ENCODE measurements at regions not wholly inside any gene's neighbourhood (a gene's known extent, or its start where the extent isn't known, plus 50 kb on each side); places are given as distances from the start of the nearest gene placed in this dataset.
"Not testable (repeated sequence)": the region's sequence is repeated elsewhere in the genome, so short reads cannot be mapped to it uniquely, and the experiment has no call there.

GRCh38 chr16:60271781-60272180 lies 1537.7 kb upstream of the GOT2 start:
- no peak for DNase-seq (ENCODE audit: low read depth in 3 of 3)

- DNase-seq (ENCODE audit: low read depth in 3 of 3), result no peak
These were observed 1537.1 kb upstream of the GOT2 start for GRCh38 chr16:60271025-60271771.

- DNase-seq (ENCODE audit: low read depth in 3 of 3), result no peak
These were observed 1527.3 kb upstream of the GOT2 start for GRCh38 chr16:60261425-60261824.

- no peak for DNase-seq (ENCODE audit: low read depth in 3 of 3)
These were observed 1525.8 kb upstream of the GOT2 start for GRCh38 chr16:60259956-60260355.

GRCh38 chr16:60246086-60246485 lies 1512.0 kb upstream of the GOT2 start:
- no peak for DNase-seq (ENCODE audit: low read depth in 3 of 3)

- DNase-seq (ENCODE audit: low read depth in 3 of 3), result no peak
These were observed 1507.6 kb upstream of the GOT2 start for GRCh38 chr16:60241671-60242070.

- no peak for DNase-seq (ENCODE audit: low read depth in 3 of 3)
These were observed 1496.5 kb upstream of the GOT2 start for GRCh38 chr16:60230666-60231065.

GRCh38 chr16:60225541-60225940 lies 1491.4 kb upstream of the GOT2 start:
- no peak for DNase-seq (ENCODE audit: low read depth in 3 of 3)

GRCh38 chr16:60217787-60218186 lies 1483.7 kb upstream of the GOT2 start:
- no peak for DNase-seq (ENCODE audit: low read depth in 3 of 3)

- DNase-seq (ENCODE audit: low read depth in 3 of 3), result no peak
These were observed 1480.2 kb upstream of the GOT2 start for GRCh38 chr16:60214311-60214710.

GRCh38 chr16:60206516-60206915 lies 1472.4 kb upstream of the GOT2 start:
- no peak for DNase-seq (ENCODE audit: low read depth in 3 of 3)

GRCh38 chr16:60204181-60204580 lies 1470.1 kb upstream of the GOT2 start:
- no peak for DNase-seq (ENCODE audit: low read depth in 3 of 3)

- DNase-seq (ENCODE audit: low read depth in 3 of 3), result no peak
These were observed 1469.5 kb upstream of the GOT2 start for GRCh38 chr16:60203525-60204124.

GRCh38 chr16:60200729-60201128 lies 1466.6 kb upstream of the GOT2 start:
- not testable (repeated sequence) for DNase-seq (ENCODE audit: low read depth in 3 of 3)

- DNase-seq (ENCODE audit: low read depth in 3 of 3), result no peak
These were observed 1466.0 kb upstream of the GOT2 start for GRCh38 chr16:60200161-60200560.

- no peak for DNase-seq (ENCODE audit: low read depth in 3 of 3)
These were observed 1465.0 kb upstream of the GOT2 start for GRCh38 chr16:60199150-60199549.

GRCh38 chr16:60181536-60181935 lies 1447.4 kb upstream of the GOT2 start:
- DNase-seq (ENCODE audit: low read depth in 3 of 3), result no peak

- DNase-seq (ENCODE audit: low read depth in 3 of 3), result no peak
These were observed 1446.5 kb upstream of the GOT2 start for GRCh38 chr16:60180609-60181008.

- DNase-seq (ENCODE audit: low read depth in 3 of 3), result no peak
These were observed 1436.1 kb upstream of the GOT2 start for GRCh38 chr16:60170196-60170595.

GRCh38 chr16:60166111-60166510 lies 1432.0 kb upstream of the GOT2 start:
- no peak for DNase-seq (ENCODE audit: low read depth in 3 of 3)

- no peak for DNase-seq (ENCODE audit: low read depth in 3 of 3)
These were observed 1417.9 kb upstream of the GOT2 start for GRCh38 chr16:60151987-60152386.

- DNase-seq (ENCODE audit: low read depth in 3 of 3), result no peak
These were observed 1416.8 kb upstream of the GOT2 start for GRCh38 chr16:60150907-60151306.

- no peak for DNase-seq (ENCODE audit: low read depth in 3 of 3)
These were observed 1409.2 kb upstream of the GOT2 start for GRCh38 chr16:60143348-60143705.

Data from stimulated activated CD4-positive, alpha-beta T cell treated with anti-CD3 and anti-CD28 coated beads, TNF-alpha, amount 100 ng/mL, for 48 hours (primary cell).